Right atrium auricular region (tissue), 2 donors: ENCODE measurements at regions not wholly inside any gene's neighbourhood (a gene's known extent, or its start where the extent isn't known, plus 50 kb on each side); places are given as distances from the start of the nearest gene placed in this dataset.
"Not testable (repeated sequence)": the region's sequence is repeated elsewhere in the genome, so short reads cannot be mapped to it uniquely, and the experiment has no call there.

Experiments used
- DNase-seq: peaks from one replicate; pipeline ENCODE4 v3.0.0-alpha.2; 2019; ENCODE audit warnings: low spot score
- H3K27ac ChIP-seq, 2 donors: fragments of 200-600 bp; sonication (generic); 1 replicate in 1 of 2; 2 replicates in 1 of 2; pipeline ENCODE4 v1.5.1; 2016 to 2019
- H3K27me3 ChIP-seq, 2 donors: fragments of 200-600 bp; sonication (generic); one replicate each; pipeline versions ENCODE4 v1.5.1 to v1.6.0; 2017 to 2019
- H3K36me3 ChIP-seq: fragments of 200-600 bp; sonication (generic); one replicate; pipeline ENCODE4 v1.5.1; 2016
- H3K4me1 ChIP-seq, 2 donors: fragments of 200-600 bp; sonication (generic); one replicate each; pipeline versions ENCODE4 v1.5.1 to v1.6.0; 2017 to 2019
- H3K4me3 ChIP-seq, 2 donors: fragments of 200-600 bp; sonication (generic); 1 replicate in 1 of 2; 2 replicates in 1 of 2; pipeline ENCODE4 v1.5.1; 2017 to 2019; ENCODE audit warnings: mild to moderate bottlenecking in 1 of 2, moderate library complexity in 1 of 2
- H3K9me3 ChIP-seq, 2 donors: fragments of 200-600 bp; sonication (generic); one replicate each; pipeline ENCODE4 v1.5.1; 2019
- TF ChIP-seq, protein P1 (sequence below), 2 donors: fragments of 200-600 bp; sonication (generic); IDR thresholded peaks; one replicate each; pipeline ENCODE4 v1.5.1; 2019; ENCODE audit warnings: antibody characterized with exemption in 2 of 2

DNA sequence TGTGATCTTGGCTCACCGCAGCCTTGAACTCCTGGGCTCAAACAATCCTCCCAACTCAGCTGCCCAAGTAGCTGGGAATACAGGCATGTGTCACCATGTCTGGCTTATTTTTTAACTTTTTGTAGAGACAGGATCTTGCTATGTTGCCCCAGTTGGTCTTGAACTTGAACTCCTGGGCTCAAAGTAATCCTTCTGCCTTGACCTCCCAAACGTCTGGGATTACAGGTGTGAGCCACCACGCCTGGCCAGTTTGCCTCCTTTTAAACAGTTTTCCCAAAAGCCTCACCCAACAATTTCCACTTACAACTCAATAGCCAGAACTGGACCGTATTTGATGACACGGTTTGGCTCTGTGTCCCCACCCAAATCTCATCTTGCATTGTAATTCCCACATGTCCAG lies 85.4 kb upstream of the FOXN2 start:
- H3K4me1 ChIP-seq, result no peaks in the 10 kb centered on the region
- no peak overlapping the region for H3K4me3 ChIP-seq
- no peak for DNase-seq
- TF ChIP-seq, protein P1, sequence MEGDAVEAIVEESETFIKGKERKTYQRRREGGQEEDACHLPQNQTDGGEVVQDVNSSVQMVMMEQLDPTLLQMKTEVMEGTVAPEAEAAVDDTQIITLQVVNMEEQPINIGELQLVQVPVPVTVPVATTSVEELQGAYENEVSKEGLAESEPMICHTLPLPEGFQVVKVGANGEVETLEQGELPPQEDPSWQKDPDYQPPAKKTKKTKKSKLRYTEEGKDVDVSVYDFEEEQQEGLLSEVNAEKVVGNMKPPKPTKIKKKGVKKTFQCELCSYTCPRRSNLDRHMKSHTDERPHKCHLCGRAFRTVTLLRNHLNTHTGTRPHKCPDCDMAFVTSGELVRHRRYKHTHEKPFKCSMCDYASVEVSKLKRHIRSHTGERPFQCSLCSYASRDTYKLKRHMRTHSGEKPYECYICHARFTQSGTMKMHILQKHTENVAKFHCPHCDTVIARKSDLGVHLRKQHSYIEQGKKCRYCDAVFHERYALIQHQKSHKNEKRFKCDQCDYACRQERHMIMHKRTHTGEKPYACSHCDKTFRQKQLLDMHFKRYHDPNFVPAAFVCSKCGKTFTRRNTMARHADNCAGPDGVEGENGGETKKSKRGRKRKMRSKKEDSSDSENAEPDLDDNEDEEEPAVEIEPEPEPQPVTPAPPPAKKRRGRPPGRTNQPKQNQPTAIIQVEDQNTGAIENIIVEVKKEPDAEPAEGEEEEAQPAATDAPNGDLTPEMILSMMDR (IDR thresholded peaks at IDR 0.05), result no peak
- H3K36me3 ChIP-seq, result no peaks in the 10 kb centered on the region
- H3K27me3 ChIP-seq, result no peaks in the 10 kb centered on the region
- H3K9me3 ChIP-seq, result no peaks in the 10 kb centered on the region
- no peak overlapping the region for H3K27ac ChIP-seq

DNA sequence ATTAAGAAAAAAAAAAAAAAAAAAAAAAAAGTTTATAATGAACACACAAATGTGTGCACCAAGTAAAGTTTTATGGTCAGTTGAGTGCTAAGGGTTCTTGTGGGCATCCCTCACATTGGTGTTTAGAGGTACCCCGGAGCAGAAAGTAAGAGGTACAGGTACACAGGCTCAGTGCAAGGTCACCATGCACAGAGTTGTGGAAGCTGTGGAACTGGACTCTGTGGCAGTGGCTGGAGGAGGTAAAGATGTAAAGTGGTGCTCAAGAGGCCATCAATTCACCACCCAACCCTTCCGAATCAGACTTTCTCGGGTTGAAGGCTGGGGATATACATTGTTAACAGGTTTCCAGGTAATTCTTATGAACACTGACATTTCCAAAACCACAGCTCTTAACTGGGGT lies 83.6 kb upstream of the FOXN2 start:
- Histone ChIP-seq H3K4me3 (no peak overlapping the region), H3K9me3 (no peaks in the 10 kb centered on the region), H3K27me3 (no peaks in the 10 kb centered on the region), H3K36me3 (no peaks in the 10 kb centered on the region), H3K27ac (no peak overlapping the region), H3K4me1 (no peaks in the 10 kb centered on the region)
- DNase-seq, result no peak
- TF ChIP-seq, protein P1 (IDR thresholded peaks at IDR 0.05), result no peak

- no peaks in the 10 kb centered on the region for H3K27me3 ChIP-seq
- H3K27ac ChIP-seq, result no peak overlapping the region
- H3K4me3 ChIP-seq, result no peak overlapping the region
- no peaks in the 10 kb centered on the region for H3K9me3 ChIP-seq
- no peaks in the 10 kb centered on the region for H3K4me1 ChIP-seq
- TF ChIP-seq, protein P1 (IDR thresholded peaks at IDR 0.05), result no peak
- H3K36me3 ChIP-seq, result no peaks in the 10 kb centered on the region
- DNase-seq, result no peak
Observed at GRCh38 chr2:48232351-48232750, 82.1 kb upstream of the FOXN2 start.

GRCh38 chr2:48233005-48233404 lies 81.5 kb upstream of the FOXN2 start:
- TF ChIP-seq, protein P1 (IDR thresholded peaks at IDR 0.05), result no peak
- Histone ChIP-seq H3K9me3 (no peaks in the 10 kb centered on the region), H3K4me1 (no peaks in the 10 kb centered on the region), H3K27ac (no peak overlapping the region), H3K27me3 (no peaks in the 10 kb centered on the region), H3K4me3 (no peak overlapping the region), H3K36me3 (no peaks in the 10 kb centered on the region)
- no peak for DNase-seq

- not testable (repeated sequence) for H3K36me3 ChIP-seq, H3K27me3 ChIP-seq, H3K9me3 ChIP-seq, DNase-seq, H3K27ac ChIP-seq, H3K4me1 ChIP-seq, H3K4me3 ChIP-seq
Observed at GRCh38 chr2:48233824-48234223, 80.7 kb upstream of the FOXN2 start.

GRCh38 chr2:48235076-48235475 lies 79.4 kb upstream of the FOXN2 start:
- H3K27ac ChIP-seq, result no peak overlapping the region
- H3K4me1 ChIP-seq, result no peaks in the 10 kb centered on the region
- no peaks in the 10 kb centered on the region for H3K27me3 ChIP-seq
- H3K36me3 ChIP-seq, result no peaks in the 10 kb centered on the region
- no peak overlapping the region for H3K4me3 ChIP-seq
- no peak for DNase-seq
- H3K9me3 ChIP-seq, result no peaks in the 10 kb centered on the region
- TF ChIP-seq, protein P1 (IDR thresholded peaks at IDR 0.05), result no peak
